Left ventricle myocardium inferior (tissue), 1 donor: ENCODE measurements at regions not wholly inside any gene's neighbourhood (a gene's known extent, or its start where the extent isn't known, plus 50 kb on each side); places are given as distances from the start of the nearest gene placed in this dataset.

ENCODE experiments used
- DNase-seq: peaks from one replicate; pipeline ENCODE4 v3.0.0-alpha.2; 2020
- H3K27ac ChIP-seq: fragments of 200-600 bp; replicated peaks from 2 replicates; pipeline ENCODE4 v1.8.0; 2021
- H3K27me3 ChIP-seq: fragments of 200-600 bp; 2 replicates; pipeline ENCODE4 v1.8.0; 2021; ENCODE audit warnings: low read depth
- H3K36me3 ChIP-seq: fragments of 200-600 bp; 2 replicates; pipeline ENCODE4 v1.8.0; 2021
- H3K4me1 ChIP-seq: fragments of 200-600 bp; 2 replicates; pipeline ENCODE4 v1.8.0; 2021
- H3K4me3 ChIP-seq: fragments of 200-600 bp; 2 replicates; pipeline ENCODE4 v1.8.0; 2021; ENCODE audit warnings: mild to moderate bottlenecking, moderate library complexity
- H3K9me3 ChIP-seq: fragments of 200-600 bp; replicated peaks from 2 replicates; pipeline ENCODE4 v1.8.0; 2021
- CTCF ChIP-seq: fragments of 200-600 bp; IDR thresholded peaks from 2 replicates; pipeline ENCODE4 v1.8.0; 2021; ENCODE audit warnings: antibody characterized with exemption, mild to moderate bottlenecking, borderline replicate concordance
- intact Hi-C: fragments of 100-400 bp; cut with micrococcal nuclease; formaldehyde crosslinking; loops from one replicate; pipeline ENCODE4 v1.11.0; 2022
- donor health status: DM: no; HTN: yes; CAD: no; lungs with severe emphysema.

DNA sequence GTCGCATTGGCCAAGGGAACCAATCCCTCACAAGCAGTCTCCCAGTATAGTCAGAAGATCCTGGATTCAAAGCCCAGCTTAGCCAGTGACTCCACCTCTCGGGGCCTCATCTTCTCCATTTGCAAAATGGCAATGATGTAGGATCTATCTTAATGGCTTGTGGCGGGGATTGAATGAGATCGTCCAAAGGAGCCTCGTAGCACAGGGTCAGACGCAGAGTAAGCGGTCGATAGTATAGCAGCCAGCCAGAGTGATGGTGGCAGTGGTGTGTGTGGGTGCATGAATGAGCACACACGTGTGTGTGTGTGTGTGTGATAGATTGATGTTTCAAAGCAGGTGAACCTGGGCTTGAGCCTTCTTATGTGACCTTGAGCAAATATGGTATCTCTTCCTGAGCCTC lies 79.8 kb upstream of the WNT4 start:
- DNase-seq, result no peak
- H3K36me3 ChIP-seq, result no peaks in the 10 kb centered on the region
- no peak for TF ChIP-seq CTCF
- peaks cover 66% of the 10 kb centered on the region for H3K27me3 ChIP-seq
- intact Hi-C loops, result loop anchor here (10.0 kb wide), 1 partner anchor 188 kb away; no protein-coding TSS in a partner anchor
- H3K9me3 ChIP-seq, result peaks cover 21% of the 10 kb centered on the region
- no peaks in the 10 kb centered on the region for H3K4me1 ChIP-seq
- no peak overlapping the region for H3K4me3 ChIP-seq
- H3K27ac ChIP-seq, result no peak overlapping the region

- Histone ChIP-seq H3K36me3 (no peaks in the 10 kb centered on the region), H3K27ac (no peak overlapping the region), H3K4me3 (no peak overlapping the region), H3K27me3 (peaks cover 62% of the 10 kb centered on the region), H3K4me1 (no peaks in the 10 kb centered on the region), H3K9me3 (peaks cover 21% of the 10 kb centered on the region)
- intact Hi-C loops, result loop anchor here (10.0 kb wide), 1 partner anchor 188 kb away; no protein-coding TSS in a partner anchor
- TF ChIP-seq CTCF, result no peak
- no peak for DNase-seq
Observed at GRCh38 chr1:22223176-22223575, 80.3 kb upstream of the WNT4 start.

- H3K36me3 ChIP-seq, result no peaks in the 10 kb centered on the region
- H3K4me3 ChIP-seq, result no peak overlapping the region
- DNase-seq, result no peak
- H3K9me3 ChIP-seq, result peaks cover 21% of the 10 kb centered on the region
- H3K27ac ChIP-seq, result no peak overlapping the region
- H3K4me1 ChIP-seq, result no peaks in the 10 kb centered on the region
- intact Hi-C loops, result loop anchor here (10.0 kb wide), 1 partner anchor 189 kb away; no protein-coding TSS in a partner anchor
- peaks cover 62% of the 10 kb centered on the region for H3K27me3 ChIP-seq
- no peak for TF ChIP-seq CTCF
Observed at GRCh38 chr1:22224091-22224490, 81.2 kb upstream of the WNT4 start.

GRCh38 chr1:22224631-22225030 lies 81.7 kb upstream of the WNT4 start:
- intact Hi-C loops, result loop anchor here (10.0 kb wide), 1 partner anchor 190 kb away; no protein-coding TSS in a partner anchor
- Histone ChIP-seq H3K4me1 (no peaks in the 10 kb centered on the region), H3K4me3 (no peak overlapping the region), H3K27me3 (peaks cover 64% of the 10 kb centered on the region), H3K36me3 (no peaks in the 10 kb centered on the region), H3K27ac (no peak overlapping the region), H3K9me3 (peaks cover 21% of the 10 kb centered on the region)
- TF ChIP-seq CTCF, result no peak
- DNase-seq, result no peak

DNA sequence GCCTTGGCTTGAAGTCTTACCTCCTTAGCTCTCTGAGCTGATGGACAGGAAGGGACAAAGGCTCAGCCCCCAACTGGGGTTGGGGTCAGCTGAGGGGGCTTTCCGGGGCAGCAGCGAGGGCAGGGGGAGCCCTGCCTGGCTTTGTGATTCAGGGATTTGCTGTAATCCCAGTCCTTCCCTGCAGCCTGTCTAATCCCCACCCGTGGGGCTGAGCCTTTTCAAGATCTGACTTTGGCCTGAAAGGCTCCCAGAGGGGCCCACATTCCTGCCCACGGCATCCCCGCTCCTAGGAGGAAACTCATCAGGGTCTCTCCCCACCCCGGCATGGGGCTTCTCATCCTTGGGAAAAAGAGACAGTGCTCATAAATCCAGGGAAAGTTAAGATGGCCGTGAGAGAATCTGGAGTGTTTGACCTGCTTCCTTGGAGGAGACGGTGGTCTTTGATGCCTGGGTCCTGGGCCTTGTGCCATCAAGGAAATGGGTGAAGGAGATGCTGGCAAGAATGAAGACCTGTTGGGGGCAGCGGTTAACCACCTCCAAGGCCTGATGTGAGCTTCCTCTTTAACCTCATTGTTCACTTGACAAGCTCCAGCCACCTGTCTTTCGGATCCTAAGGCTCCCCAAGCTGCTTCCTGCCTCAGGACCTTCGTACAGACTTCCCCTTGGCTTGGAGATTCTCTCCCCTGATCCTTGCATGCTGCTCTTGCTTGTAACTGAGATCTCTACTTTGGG lies 83.1 kb upstream of the WNT4 start:
- Histone ChIP-seq H3K9me3 (peaks cover 19% of the 10 kb centered on the region), H3K27ac (no peak overlapping the region), H3K36me3 (no peaks in the 10 kb centered on the region), H3K4me1 (no peaks in the 10 kb centered on the region), H3K4me3 (no peak overlapping the region), H3K27me3 (peaks cover 66% of the 10 kb centered on the region)
- no peak for DNase-seq
- intact Hi-C loops, result loop anchor here (10.0 kb wide), 1 partner anchor 191 kb away; no protein-coding TSS in a partner anchor
- no peak for TF ChIP-seq CTCF
